WTC11 (cell line): ENCODE measurements at regions not wholly inside any gene's neighbourhood (a gene's known extent, or its start where the extent isn't known, plus 50 kb on each side); places are given as distances from the start of the nearest gene placed in this dataset.

Experiments used
- ATAC-seq: fragments of 200-7000 bp; cut with Tn5 transposase; 2 replicates; pipeline ENCODE4 v1.10.0; 2021; ENCODE audit warnings: mild to moderate bottlenecking, moderate library complexity
- CTCF ChIA-PET: fragments of 300-600 bp; sonication (Branson Sonifier 250); formaldehyde crosslinking; loops from one replicate; lab custom pipeline; 2021; ENCODE audit warnings: antibody characterized with exemption; lab: Charles Lee
- POLR2A ChIA-PET: fragments of 350-600 bp; sonication (Branson Sonifier 250); formaldehyde crosslinking; loops from one replicate; lab custom pipeline; 2021; ENCODE audit warnings: antibody characterized with exemption; lab: Charles Lee
- DNase-seq: peaks from one replicate; pipeline ENCODE4 v3.0.0; 2021; ENCODE audit warnings: low spot score
- H3K27ac Mint-ChIP-seq: 2 replicates; pipeline ENCODE4 v1.8.0; 2021; ENCODE audit warnings: mixed read lengths
- H3K27me3 Mint-ChIP-seq: 2 replicates; pipeline ENCODE4 v1.8.0; 2021; ENCODE audit warnings: low read depth, mild to moderate bottlenecking, moderate library complexity, mixed read lengths
- H3K36me3 Mint-ChIP-seq: 2 replicates; pipeline ENCODE4 v1.8.0; 2021; ENCODE audit warnings: mixed read lengths
- H3K4me1 Mint-ChIP-seq: 2 replicates; pipeline ENCODE4 v1.8.0; 2022; ENCODE audit warnings: mixed read lengths
- H3K4me3 Mint-ChIP-seq: 2 replicates; pipeline ENCODE4 v1.8.0; 2021; ENCODE audit warnings: mild to moderate bottlenecking, moderate library complexity, mixed read lengths
- H3K9me3 Mint-ChIP-seq: 2 replicates; pipeline ENCODE4 v1.8.0; 2021; ENCODE audit warnings: mixed read lengths
- ELF4 ChIP-seq: sonication (generic); formaldehyde crosslinking; IDR thresholded peaks from 2 replicates; pipeline ENCODE4 v1.8.1; 2022; ENCODE audit warnings: low read depth, mild to moderate bottlenecking, moderate library complexity, missing genetic modification reagents
- ESRRA ChIP-seq: sonication (generic); formaldehyde crosslinking; IDR thresholded peaks from 2 replicates; pipeline ENCODE4 v1.8.1; 2022; ENCODE audit warnings: mild to moderate bottlenecking, missing genetic modification reagents, borderline replicate concordance
- FOXJ3 ChIP-seq: sonication (generic); formaldehyde crosslinking; IDR thresholded peaks from 2 replicates; pipeline ENCODE4 v1.9.0; 2021; ENCODE audit warnings: missing genetic modification reagents, mild to moderate bottlenecking, borderline replicate concordance
- FOXK1 ChIP-seq: sonication (generic); formaldehyde crosslinking; IDR thresholded peaks from 2 replicates; pipeline ENCODE4 v1.8.0; 2022; ENCODE audit warnings: mild to moderate bottlenecking, moderate library complexity, missing genetic modification reagents
- GRHL2 ChIP-seq: fragments of 250-450 bp; sonication (Bioruptor Pico); IDR thresholded peaks from 2 replicates; pipeline ENCODE4 v1.8.0; 2022; ENCODE audit warnings: mild to moderate bottlenecking, moderate library complexity; ENCODE audit not compliant: insufficient replicate concordance, severe bottlenecking
- TEAD1 ChIP-seq: sonication (generic); formaldehyde crosslinking; IDR thresholded peaks from 2 replicates; pipeline ENCODE4 v1.8.0; 2022; ENCODE audit warnings: mild to moderate bottlenecking, missing genetic modification reagents
- ZNF671 ChIP-seq: fragments of 250-450 bp; sonication (Bioruptor Pico); IDR thresholded peaks from 2 replicates; pipeline ENCODE4 v1.8.0; 2021; ENCODE audit warnings: mild to moderate bottlenecking
- TF ChIP-seq, protein P1 (sequence below): sonication (generic); formaldehyde crosslinking; IDR thresholded peaks from 2 replicates; pipeline ENCODE4 v1.8.1; 2023; ENCODE audit warnings: mild to moderate bottlenecking, missing genetic modification reagents, borderline replicate concordance
- TF ChIP-seq, protein P2 (sequence below): sonication (generic); formaldehyde crosslinking; IDR thresholded peaks from 2 replicates; pipeline ENCODE4 v1.8.1; 2023; ENCODE audit warnings: mild to moderate bottlenecking, missing genetic modification reagents, moderate library complexity
- TF ChIP-seq, protein P3 (sequence below): fragments of 250-450 bp; sonication (Bioruptor Pico); conservative IDR thresholded peaks from 2 replicates; pipeline ENCODE4 v1.9.0; 2021; ENCODE audit warnings: mild to moderate bottlenecking
- TF ChIP-seq, protein P4 (sequence below): fragments of 250-450 bp; sonication (Bioruptor Pico); IDR thresholded peaks from 2 replicates; pipeline ENCODE4 v1.9.0; 2021; ENCODE audit warnings: moderate library complexity, mild to moderate bottlenecking, inconsistent platforms, borderline replicate concordance
- TF ChIP-seq, protein P5 (sequence below): sonication (generic); formaldehyde crosslinking; IDR thresholded peaks from 2 replicates; pipeline ENCODE4 v1.8.1; 2022; ENCODE audit warnings: mild to moderate bottlenecking, moderate library complexity, missing genetic modification reagents
- TF ChIP-seq, protein P6 (sequence below): sonication (generic); formaldehyde crosslinking; IDR thresholded peaks from 2 replicates; pipeline ENCODE4 v1.8.0; 2023; ENCODE audit warnings: missing genetic modification reagents
- TF ChIP-seq, protein P7 (sequence below): sonication (generic); formaldehyde crosslinking; IDR thresholded peaks from 2 replicates; pipeline ENCODE4 v1.8.0; 2022; ENCODE audit warnings: mild to moderate bottlenecking, missing genetic modification reagents
- TF ChIP-seq, protein P8 (sequence below): sonication (generic); formaldehyde crosslinking; IDR thresholded peaks from 2 replicates; pipeline ENCODE4 v1.8.1; 2022; ENCODE audit warnings: mild to moderate bottlenecking, missing genetic modification reagents, moderate library complexity, borderline replicate concordance

DNA sequence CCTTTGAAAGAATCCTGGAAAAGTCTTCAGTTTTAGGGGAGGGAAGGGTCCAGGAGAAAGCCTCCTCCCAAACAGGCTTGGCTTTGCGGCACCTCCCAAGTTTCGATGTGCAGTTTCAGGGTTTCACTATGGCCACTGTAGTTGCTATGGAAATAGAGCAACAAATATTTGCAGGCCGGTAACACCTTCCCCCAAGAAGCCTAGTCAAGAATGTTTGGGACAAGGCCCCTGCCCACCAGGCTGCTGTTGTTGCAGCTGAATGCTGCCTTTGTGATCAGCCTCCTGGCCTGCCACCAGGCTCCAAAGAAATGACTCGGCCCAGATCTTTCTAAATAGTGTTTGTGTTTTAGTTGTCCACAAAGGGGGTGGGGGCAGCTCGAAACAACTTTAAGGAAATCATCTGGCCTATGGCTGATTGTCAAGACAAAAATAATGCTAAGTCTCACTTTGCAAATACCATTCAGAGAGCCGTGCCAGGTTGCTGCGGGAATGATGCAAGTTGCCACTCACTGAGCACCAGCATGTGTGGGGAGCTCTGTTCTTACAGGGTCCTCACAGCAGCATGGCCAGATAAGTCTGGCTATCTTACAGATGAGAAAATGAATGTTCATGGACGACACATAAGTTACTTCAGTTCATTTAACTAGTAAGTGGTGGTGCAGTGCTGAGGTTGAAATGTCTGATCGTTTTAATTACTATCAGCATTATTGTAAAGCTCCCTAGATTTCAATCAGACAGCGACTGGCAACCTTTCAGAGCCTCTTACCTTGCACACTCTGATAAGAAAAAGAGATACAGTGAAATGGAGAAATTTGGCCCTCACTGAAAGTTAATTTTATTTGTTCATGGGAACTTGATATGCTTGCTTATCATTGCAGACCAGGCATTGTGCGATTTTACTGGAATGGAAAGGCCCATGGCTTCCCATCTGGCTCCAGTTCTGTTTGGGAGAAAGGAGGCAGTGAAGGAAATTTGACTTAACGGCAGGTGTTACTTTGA is 91.2 kb upstream of the JUN start:
- DNase-seq, result peak; percentile 53
- H3K4me1 Mint-ChIP-seq, result peaks cover 10% of the 10 kb centered on the region
- peak; percentile 96 for ATAC-seq
- H3K4me3 Mint-ChIP-seq, result no peak overlapping the region
- CTCF ChIA-PET, result no interaction called here
- TF ChIP-seq, protein P1, sequence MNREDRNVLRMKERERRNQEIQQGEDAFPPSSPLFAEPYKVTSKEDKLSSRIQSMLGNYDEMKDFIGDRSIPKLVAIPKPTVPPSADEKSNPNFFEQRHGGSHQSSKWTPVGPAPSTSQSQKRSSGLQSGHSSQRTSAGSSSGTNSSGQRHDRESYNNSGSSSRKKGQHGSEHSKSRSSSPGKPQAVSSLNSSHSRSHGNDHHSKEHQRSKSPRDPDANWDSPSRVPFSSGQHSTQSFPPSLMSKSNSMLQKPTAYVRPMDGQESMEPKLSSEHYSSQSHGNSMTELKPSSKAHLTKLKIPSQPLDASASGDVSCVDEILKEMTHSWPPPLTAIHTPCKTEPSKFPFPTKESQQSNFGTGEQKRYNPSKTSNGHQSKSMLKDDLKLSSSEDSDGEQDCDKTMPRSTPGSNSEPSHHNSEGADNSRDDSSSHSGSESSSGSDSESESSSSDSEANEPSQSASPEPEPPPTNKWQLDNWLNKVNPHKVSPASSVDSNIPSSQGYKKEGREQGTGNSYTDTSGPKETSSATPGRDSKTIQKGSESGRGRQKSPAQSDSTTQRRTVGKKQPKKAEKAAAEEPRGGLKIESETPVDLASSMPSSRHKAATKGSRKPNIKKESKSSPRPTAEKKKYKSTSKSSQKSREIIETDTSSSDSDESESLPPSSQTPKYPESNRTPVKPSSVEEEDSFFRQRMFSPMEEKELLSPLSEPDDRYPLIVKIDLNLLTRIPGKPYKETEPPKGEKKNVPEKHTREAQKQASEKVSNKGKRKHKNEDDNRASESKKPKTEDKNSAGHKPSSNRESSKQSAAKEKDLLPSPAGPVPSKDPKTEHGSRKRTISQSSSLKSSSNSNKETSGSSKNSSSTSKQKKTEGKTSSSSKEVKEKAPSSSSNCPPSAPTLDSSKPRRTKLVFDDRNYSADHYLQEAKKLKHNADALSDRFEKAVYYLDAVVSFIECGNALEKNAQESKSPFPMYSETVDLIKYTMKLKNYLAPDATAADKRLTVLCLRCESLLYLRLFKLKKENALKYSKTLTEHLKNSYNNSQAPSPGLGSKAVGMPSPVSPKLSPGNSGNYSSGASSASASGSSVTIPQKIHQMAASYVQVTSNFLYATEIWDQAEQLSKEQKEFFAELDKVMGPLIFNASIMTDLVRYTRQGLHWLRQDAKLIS, result no peak
- TF ChIP-seq TEAD1 (CRISPR knock-in tag), result no peak
- TF ChIP-seq, protein P2, sequence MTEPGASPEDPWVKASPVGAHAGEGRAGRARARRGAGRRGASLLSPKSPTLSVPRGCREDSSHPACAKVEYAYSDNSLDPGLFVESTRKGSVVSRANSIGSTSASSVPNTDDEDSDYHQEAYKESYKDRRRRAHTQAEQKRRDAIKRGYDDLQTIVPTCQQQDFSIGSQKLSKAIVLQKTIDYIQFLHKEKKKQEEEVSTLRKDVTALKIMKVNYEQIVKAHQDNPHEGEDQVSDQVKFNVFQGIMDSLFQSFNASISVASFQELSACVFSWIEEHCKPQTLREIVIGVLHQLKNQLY, result no peak
- TF ChIP-seq FOXK1 (CRISPR knock-in tag), result no peak
- TF ChIP-seq, protein P3, sequence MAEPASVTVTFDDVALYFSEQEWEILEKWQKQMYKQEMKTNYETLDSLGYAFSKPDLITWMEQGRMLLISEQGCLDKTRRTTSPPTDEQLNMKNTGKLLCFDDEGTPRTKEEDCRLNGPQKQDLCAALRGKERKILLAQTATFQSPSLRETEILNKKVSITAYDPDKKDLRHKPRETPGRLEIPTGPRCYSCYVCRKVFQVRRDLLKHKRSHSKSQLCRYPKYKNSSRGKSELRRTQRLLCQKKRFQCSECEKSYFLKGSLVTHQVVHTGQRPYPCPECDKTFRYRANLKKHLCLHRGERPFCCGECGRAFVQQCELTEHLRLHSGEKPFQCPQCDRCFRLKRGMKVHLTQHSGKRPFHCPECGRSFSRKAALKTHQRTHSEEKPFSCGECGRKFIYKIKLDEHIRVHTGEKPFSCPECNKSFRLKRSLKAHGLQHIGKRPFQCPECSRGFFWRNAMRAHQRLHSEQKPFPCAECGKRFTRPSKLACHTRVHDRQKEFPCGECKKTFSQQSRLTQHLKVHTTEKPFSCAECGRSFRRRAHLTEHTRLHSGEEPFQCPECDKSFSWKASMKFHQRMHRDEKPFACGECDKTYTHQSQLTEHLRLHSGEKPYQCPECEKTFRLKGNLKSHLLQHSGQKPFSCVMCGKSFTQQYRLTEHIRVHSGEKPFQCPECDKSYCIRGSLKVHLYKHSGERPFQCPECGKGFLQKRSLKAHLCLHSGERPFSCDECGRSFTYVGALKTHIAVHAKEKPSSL (CRISPR knock-in tag), result no peak
- TF ChIP-seq, protein P4, sequence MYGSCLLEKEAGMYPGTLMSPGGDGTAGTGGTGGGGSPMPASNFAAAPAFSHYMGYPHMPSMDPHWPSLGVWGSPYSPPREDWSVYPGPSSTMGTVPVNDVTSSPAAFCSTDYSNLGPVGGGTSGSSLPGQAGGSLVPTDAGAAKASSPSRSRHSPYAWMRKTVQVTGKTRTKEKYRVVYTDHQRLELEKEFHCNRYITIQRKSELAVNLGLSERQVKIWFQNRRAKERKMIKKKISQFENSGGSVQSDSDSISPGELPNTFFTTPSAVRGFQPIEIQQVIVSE (CRISPR knock-in tag), result no peak
- H3K9me3 Mint-ChIP-seq, result no peaks in the 10 kb centered on the region
- no peaks in the 10 kb centered on the region for H3K36me3 Mint-ChIP-seq
- POLR2A ChIA-PET, result interaction anchor here (0.7 kb wide), 1 partner anchor 91 kb away, joined by 4 read pairs; the partner anchor contains the start of gene JUN
- H3K27ac Mint-ChIP-seq, result peak overlapping the region; percentile 5
- no peaks in the 10 kb centered on the region; the same call in 1 of the 2 replicates for H3K27me3 Mint-ChIP-seq

DNA sequence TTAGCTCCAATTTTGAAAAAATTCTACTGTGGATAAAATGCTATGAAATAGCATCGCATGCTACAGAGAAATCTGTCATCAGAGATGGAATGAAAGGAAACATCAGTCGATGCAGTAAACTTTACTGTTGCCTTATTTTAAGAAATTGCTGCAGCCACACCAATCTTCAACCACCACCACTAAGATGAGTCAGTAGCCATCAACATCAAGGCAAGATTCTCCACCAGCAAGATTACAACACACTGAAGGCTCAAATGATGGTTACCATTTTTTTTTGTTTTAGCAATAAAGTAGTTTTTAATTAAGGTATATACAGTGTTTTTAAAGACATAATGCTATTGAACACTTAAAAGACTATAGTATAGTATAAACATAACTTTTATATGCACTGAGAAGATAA is 95.6 kb upstream of the JUN start:
- DNase-seq, result no peak
- Mint-ChIP-seq H3K9me3 (no peaks in the 10 kb centered on the region), H3K36me3 (no peaks in the 10 kb centered on the region)
- no peak for ATAC-seq
- TF ChIP-seq ESRRA (no peak), ZNF671 (CRISPR knock-in tag) (no peak), ELF4 (no peak), FOXJ3 (CRISPR knock-in tag) (no peak), GRHL2 (no peak)
- TF ChIP-seq, protein P5, sequence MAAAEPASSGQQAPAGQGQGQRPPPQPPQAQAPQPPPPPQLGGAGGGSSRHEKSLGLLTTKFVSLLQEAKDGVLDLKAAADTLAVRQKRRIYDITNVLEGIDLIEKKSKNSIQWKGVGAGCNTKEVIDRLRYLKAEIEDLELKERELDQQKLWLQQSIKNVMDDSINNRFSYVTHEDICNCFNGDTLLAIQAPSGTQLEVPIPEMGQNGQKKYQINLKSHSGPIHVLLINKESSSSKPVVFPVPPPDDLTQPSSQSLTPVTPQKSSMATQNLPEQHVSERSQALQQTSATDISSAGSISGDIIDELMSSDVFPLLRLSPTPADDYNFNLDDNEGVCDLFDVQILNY (CRISPR knock-in tag), result no peak
- TF ChIP-seq, protein P6, sequence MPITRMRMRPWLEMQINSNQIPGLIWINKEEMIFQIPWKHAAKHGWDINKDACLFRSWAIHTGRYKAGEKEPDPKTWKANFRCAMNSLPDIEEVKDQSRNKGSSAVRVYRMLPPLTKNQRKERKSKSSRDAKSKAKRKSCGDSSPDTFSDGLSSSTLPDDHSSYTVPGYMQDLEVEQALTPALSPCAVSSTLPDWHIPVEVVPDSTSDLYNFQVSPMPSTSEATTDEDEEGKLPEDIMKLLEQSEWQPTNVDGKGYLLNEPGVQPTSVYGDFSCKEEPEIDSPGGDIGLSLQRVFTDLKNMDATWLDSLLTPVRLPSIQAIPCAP (CRISPR knock-in tag), result no peak
- TF ChIP-seq, protein P7, sequence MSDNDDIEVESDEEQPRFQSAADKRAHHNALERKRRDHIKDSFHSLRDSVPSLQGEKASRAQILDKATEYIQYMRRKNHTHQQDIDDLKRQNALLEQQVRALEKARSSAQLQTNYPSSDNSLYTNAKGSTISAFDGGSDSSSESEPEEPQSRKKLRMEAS, result no peak
- TF ChIP-seq, protein P8, sequence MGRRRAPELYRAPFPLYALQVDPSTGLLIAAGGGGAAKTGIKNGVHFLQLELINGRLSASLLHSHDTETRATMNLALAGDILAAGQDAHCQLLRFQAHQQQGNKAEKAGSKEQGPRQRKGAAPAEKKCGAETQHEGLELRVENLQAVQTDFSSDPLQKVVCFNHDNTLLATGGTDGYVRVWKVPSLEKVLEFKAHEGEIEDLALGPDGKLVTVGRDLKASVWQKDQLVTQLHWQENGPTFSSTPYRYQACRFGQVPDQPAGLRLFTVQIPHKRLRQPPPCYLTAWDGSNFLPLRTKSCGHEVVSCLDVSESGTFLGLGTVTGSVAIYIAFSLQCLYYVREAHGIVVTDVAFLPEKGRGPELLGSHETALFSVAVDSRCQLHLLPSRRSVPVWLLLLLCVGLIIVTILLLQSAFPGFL (CRISPR knock-in tag), result no peak
- TF ChIP-seq, all 79 proteins: peak for 0
- no peaks in the 10 kb centered on the region; the same call in 1 of the 2 replicates for H3K27me3 Mint-ChIP-seq
- ChIA-PET POLR2A (no interaction called here), CTCF (no interaction called here)
- H3K4me3 Mint-ChIP-seq, result no peak overlapping the region
- H3K4me1 Mint-ChIP-seq, result peaks cover 16% of the 10 kb centered on the region
- H3K27ac Mint-ChIP-seq, result no peak overlapping the region
